GM19099 (cell line): ENCODE measurements at regions not wholly inside any gene's neighbourhood (a gene's known extent, or its start where the extent isn't known, plus 50 kb on each side); places are given as distances from the start of the nearest gene placed in this dataset.

Experiments used
- POLR2A ChIP-seq: IDR thresholded peaks from 3 replicates; pipeline ENCODE4 v1.6.1; 2011; ENCODE audit warnings: low read depth; ENCODE audit not compliant: insufficient read length; ENCODE audit errors: extremely low read depth

DNA sequence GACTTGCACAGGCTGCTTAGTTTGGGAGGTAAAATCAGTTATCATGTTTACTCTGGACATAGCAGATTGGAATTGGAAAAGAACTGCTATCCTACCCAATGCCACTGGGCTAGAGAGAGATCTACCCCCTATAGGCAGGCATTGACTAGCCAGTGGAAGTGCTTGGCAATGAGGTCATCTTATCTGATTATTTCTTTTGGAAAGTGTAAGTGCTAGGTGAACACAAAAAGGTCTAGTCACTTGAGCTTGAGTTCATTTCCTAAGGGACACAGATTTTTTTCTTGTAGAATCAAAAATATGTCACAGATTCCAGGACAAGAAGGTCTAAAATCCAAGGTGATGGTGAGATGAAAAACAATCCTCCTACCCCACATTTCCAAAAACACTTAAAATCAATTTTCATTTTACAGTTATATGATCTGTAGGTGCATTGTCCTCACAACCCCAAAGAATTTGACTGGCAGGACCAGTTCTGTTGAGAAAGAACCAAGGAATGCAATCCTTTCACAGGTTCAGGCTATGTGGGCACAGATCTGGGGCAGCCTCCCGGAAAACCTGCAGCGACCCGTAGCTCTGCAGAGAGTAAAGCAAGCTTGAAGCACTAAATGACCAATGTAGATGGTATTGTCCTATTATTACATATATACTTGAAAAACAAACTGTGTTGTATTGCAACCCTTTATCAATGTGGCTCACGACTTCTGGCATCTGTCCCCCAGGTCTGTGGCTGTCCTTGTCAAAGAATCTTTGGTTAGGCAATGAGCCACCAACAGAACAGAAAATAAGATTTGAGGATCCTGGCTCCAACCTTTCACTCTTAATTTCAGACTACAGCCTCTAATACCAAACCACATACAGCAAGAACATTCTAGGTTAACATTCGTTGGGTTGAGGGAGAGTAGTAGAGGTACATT lies 67.3 kb upstream of the ADTRP start:
- no peak for TF ChIP-seq POLR2A

DNA sequence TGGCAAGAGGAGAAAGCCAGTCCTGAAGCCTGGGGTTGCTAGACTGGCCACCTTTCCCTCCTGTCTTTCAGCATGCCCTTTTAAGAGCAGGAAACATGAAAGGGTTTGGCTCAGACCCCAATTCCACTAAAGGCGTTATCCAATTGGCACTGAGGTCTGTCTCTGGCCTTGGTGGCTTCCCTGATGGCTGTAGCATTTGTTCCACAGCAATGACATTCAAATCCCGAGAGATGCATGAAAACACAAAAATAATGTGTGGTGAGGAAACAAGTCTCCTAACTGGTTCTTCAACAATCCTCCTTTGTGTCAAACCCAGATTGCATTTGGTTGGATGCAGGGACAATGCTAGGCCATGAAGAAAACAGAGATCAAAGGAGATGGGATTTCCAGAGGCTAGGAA lies 56.5 kb upstream of the ADTRP start:
- no peak for TF ChIP-seq POLR2A

DNA sequence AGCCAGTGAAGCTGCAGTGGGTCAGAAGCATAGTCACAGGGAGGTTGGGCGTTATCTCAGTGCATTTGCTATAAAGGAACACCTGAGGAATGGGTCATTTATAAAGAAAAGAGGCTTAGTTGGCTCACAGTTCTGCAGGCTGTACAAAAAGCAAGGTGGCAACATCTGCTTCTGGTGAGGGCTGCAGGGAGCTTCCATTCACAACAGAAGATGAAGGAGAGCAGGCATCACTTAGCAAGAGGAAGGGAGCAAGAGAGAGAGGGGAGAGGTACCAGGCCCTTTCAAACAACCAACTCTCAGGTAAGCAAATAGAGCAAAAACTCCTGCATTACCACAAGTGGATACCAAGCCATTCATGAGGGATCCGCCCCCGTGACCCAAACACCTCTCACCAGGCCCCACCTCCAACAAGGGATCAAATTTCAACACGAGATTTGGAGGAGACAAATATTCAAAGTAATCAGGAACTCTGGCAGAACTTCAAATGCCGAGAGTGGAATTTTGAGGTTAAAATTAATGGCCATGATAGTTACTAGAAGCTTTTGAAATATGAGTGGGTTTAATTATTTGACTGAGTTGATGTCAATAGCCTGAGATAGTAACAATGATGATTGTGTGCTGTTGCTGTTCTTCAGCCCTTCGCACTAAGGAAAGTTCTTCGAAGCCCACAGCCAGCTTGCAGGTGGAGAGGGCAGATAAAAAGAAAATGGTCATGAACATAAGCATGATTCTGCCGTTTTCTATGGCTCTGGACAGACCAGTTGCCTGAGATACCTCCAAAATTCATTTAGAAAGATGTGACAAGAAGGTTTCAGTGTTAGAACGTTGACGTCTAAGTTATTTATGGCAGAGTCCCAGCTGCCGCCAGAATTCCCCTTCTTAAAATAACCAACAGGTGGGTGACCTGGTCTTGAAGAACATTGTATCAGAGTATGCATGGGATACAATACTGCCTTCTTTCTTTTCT lies 55.3 kb upstream of the ADTRP start:
- TF ChIP-seq POLR2A: peak; percentile 49

- no peak for TF ChIP-seq POLR2A
Measured at GRCh38 chr6:11831653-11832052, 53.0 kb upstream of the ADTRP start.

GRCh38 chr6:11830520-11830919 lies 51.9 kb upstream of the ADTRP start:
- no peak for TF ChIP-seq POLR2A

DNA sequence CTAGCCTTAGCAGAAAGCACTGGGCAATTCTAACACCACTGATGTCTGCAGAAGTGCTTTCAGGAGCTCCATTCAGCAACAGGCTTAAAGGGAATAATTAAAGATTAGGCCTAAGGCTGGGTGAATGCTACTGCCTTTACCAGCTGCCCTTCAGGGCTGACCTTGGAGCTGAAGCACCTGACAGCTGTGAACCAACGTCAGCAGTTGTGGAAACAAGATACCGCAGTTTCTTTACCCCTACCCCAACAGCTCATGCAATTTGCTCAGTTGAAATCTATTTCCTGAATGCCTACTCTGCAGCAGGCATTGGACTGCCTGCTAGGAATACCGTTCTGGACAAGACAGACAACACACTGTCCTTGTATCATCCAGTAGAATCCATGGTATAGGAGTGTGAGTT lies 51.5 kb upstream of the ADTRP start:
- TF ChIP-seq POLR2A: no peak

DNA sequence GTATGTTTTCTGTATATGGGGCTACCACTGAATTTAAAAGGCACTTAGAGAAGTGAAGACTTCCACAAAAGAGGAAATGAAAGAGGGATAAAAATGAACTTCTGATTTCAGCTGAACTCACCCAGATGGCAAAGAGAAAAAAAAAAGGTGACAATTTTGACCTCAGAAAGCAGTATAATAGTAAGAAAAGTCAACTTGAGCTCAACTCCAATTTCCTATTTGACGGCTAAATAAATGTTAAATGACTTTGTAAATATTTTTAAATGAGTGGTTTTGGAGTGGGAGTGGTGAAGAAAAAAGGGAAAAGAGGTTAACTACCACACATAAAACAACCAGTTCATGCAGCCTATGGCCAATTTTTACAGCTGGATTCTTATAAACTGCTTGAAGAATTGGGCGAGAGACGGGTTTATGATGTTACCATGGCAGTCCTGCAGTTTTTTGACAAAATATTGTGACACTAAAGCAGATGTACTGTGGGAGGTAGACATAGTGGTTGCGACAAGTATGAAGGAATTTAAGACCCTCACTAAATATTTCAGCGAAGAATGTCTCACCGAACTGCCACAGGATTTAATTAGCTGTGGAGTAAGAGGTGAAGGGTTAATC lies 49.8 kb upstream of the ADTRP start:
- TF ChIP-seq POLR2A: no peak
